ENCODE measurements at regions not wholly inside any gene's neighbourhood (a gene's known extent, or its start where the extent isn't known, plus 50 kb on each side); places are given as distances from the start of the nearest gene placed in this dataset.

DNA sequence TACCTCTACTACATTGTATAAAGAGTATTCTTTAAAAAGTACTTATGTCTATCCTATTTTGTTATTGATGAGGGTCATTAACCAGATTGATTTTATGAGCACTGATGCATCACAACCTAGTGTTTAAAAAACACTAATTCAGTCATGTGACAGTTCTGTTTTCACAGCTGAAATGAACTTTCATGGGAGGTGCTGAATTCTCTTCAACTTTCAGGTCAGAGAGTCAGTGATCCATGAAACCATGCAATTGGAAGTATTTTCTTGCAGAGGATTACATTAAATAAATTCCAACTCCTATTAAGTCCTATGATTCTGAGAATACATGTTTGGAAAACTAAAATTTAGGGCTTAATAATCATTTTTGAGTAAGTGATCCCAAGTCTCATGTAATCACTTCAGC lies 889.4 kb downstream of the KCNA4 start (continued):
- no peak for TF ChIP-seq TEAD4 (IDR thresholded peaks at IDR 0.05; ENCODE audit: borderline replicate concordance, insufficient read depth)
- no peak for TF ChIP-seq JUND (IDR thresholded peaks at IDR 0.05)
- TF ChIP-seq, protein P1, sequence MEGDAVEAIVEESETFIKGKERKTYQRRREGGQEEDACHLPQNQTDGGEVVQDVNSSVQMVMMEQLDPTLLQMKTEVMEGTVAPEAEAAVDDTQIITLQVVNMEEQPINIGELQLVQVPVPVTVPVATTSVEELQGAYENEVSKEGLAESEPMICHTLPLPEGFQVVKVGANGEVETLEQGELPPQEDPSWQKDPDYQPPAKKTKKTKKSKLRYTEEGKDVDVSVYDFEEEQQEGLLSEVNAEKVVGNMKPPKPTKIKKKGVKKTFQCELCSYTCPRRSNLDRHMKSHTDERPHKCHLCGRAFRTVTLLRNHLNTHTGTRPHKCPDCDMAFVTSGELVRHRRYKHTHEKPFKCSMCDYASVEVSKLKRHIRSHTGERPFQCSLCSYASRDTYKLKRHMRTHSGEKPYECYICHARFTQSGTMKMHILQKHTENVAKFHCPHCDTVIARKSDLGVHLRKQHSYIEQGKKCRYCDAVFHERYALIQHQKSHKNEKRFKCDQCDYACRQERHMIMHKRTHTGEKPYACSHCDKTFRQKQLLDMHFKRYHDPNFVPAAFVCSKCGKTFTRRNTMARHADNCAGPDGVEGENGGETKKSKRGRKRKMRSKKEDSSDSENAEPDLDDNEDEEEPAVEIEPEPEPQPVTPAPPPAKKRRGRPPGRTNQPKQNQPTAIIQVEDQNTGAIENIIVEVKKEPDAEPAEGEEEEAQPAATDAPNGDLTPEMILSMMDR (IDR thresholded peaks at IDR 0.05) = no peak
- TF ChIP-seq RAD21 (IDR thresholded peaks at IDR 0.05; ENCODE audit: low read length) = no peak

DNA sequence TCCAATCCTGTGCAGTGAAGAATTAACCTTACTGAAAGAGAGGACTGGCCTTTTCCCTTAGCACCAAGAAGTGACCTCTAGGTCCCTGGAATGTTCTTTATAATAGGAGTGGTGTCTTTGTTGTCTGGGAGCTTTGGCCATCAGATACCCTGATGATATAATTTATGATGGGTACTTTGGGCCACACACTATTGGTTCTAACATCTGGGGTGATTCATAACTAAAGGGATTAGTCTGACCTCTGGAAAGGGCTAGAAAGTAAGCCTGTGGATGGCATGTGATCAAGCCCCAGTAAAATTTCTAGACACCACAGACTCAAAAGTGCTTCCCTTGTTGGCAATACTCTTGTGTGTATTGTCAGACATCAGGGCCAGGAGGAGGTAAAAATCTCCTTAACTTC lies 891.2 kb downstream of the KCNA4 start:
- H3K9ac ChIP-seq = no peak overlapping the region
- no peaks in the 10 kb centered on the region for H3K27me3 ChIP-seq (ENCODE audit: insufficient read depth)
- H3K9me3 ChIP-seq = no peaks in the 10 kb centered on the region
- H3F3A ChIP-seq (replicated peaks; ENCODE audit: insufficient read depth) = no peaks in the 10 kb centered on the region
- H3K79me2 ChIP-seq (ENCODE audit: insufficient read depth) = no peaks in the 10 kb centered on the region
- H3K9me2 ChIP-seq = no peaks in the 10 kb centered on the region
- H2AFZ ChIP-seq (ENCODE audit: low read depth) = no peak overlapping the region
- H3K4me2 ChIP-seq = no peak overlapping the region
- H3K4me1 ChIP-seq (ENCODE audit: control insufficient read depth in 1 of 2, insufficient read depth in 2 of 2, low read depth in 1 of 2, low read length in 1 of 2) = peaks cover 0 to 15% of the 10 kb centered on the region in 2 experiments; a peak in 1 of 4 replicates
- no peak overlapping the region for H3K4me3 ChIP-seq (ENCODE audit: low read depth in 2 of 2, low read length in 1 of 2)
- no peak for DNase-seq
- ChIA-PET CTCF (interaction anchor here (1.5 kb wide), 1 partner anchor 15 kb away, joined by 3 read pairs; no protein-coding TSS in a partner anchor), POLR2A (no interaction called here)
- no peaks in the 10 kb centered on the region for H4K20me1 ChIP-seq (ENCODE audit: insufficient read depth)
- TF ChIP-seq, protein P2, sequence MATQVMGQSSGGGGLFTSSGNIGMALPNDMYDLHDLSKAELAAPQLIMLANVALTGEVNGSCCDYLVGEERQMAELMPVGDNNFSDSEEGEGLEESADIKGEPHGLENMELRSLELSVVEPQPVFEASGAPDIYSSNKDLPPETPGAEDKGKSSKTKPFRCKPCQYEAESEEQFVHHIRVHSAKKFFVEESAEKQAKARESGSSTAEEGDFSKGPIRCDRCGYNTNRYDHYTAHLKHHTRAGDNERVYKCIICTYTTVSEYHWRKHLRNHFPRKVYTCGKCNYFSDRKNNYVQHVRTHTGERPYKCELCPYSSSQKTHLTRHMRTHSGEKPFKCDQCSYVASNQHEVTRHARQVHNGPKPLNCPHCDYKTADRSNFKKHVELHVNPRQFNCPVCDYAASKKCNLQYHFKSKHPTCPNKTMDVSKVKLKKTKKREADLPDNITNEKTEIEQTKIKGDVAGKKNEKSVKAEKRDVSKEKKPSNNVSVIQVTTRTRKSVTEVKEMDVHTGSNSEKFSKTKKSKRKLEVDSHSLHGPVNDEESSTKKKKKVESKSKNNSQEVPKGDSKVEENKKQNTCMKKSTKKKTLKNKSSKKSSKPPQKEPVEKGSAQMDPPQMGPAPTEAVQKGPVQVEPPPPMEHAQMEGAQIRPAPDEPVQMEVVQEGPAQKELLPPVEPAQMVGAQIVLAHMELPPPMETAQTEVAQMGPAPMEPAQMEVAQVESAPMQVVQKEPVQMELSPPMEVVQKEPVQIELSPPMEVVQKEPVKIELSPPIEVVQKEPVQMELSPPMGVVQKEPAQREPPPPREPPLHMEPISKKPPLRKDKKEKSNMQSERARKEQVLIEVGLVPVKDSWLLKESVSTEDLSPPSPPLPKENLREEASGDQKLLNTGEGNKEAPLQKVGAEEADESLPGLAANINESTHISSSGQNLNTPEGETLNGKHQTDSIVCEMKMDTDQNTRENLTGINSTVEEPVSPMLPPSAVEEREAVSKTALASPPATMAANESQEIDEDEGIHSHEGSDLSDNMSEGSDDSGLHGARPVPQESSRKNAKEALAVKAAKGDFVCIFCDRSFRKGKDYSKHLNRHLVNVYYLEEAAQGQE (IDR thresholded peaks at IDR 0.05; ENCODE audit: low read depth, low read length) = no peak
- TF ChIP-seq CHD2 (IDR thresholded peaks at IDR 0.05; ENCODE audit: low read length, partially characterized antibody) (no peak), YY1 (IDR thresholded peaks at IDR 0.05; ENCODE audit: low read depth) (no peak), JUND (IDR thresholded peaks at IDR 0.05) (no peak), MEF2A (IDR thresholded peaks at IDR 0.05; ENCODE audit: borderline replicate concordance, low read depth) (no peak), NRF1 (IDR thresholded peaks at IDR 0.05; ENCODE audit: low read depth, low read length) (no peak), RAD21 (IDR thresholded peaks at IDR 0.05; ENCODE audit: low read length) (no peak), RCOR1 (IDR thresholded peaks at IDR 0.05; ENCODE audit: low read length) (no peak), RXRA (IDR thresholded peaks at IDR 0.05; ENCODE audit: borderline replicate concordance, low read depth) (no peak), GATA2 (CRISPR knock-in tag; IDR thresholded peaks at IDR 0.05) (no peak), TCF12 (IDR thresholded peaks at IDR 0.05) (no peak), TAF1 (IDR thresholded peaks at IDR 0.05; ENCODE audit: borderline replicate concordance, low read depth, low read length) (no peak), TEAD4 (IDR thresholded peaks at IDR 0.05; ENCODE audit: borderline replicate concordance, insufficient read depth) (no peak), SIN3A (IDR thresholded peaks at IDR 0.05; ENCODE audit: borderline replicate concordance, low read depth, low read length) (no peak)
- TF ChIP-seq, protein P3, sequence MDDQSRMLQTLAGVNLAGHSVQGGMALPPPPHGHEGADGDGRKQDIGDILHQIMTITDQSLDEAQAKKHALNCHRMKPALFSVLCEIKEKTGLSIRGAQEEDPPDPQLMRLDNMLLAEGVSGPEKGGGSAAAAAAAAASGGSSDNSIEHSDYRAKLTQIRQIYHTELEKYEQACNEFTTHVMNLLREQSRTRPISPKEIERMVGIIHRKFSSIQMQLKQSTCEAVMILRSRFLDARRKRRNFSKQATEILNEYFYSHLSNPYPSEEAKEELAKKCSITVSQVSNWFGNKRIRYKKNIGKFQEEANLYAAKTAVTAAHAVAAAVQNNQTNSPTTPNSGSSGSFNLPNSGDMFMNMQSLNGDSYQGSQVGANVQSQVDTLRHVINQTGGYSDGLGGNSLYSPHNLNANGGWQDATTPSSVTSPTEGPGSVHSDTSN (IDR thresholded peaks at IDR 0.05) = no peak
- TF ChIP-seq, protein P4, sequence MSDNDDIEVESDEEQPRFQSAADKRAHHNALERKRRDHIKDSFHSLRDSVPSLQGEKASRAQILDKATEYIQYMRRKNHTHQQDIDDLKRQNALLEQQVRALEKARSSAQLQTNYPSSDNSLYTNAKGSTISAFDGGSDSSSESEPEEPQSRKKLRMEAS (IDR thresholded peaks at IDR 0.05; ENCODE audit: low read depth) = no peak
- TF ChIP-seq, protein P5, sequence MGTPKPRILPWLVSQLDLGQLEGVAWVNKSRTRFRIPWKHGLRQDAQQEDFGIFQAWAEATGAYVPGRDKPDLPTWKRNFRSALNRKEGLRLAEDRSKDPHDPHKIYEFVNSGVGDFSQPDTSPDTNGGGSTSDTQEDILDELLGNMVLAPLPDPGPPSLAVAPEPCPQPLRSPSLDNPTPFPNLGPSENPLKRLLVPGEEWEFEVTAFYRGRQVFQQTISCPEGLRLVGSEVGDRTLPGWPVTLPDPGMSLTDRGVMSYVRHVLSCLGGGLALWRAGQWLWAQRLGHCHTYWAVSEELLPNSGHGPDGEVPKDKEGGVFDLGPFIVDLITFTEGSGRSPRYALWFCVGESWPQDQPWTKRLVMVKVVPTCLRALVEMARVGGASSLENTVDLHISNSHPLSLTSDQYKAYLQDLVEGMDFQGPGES (IDR thresholded peaks at IDR 0.05; ENCODE audit: low read depth, low read length) = no peak
- TF ChIP-seq, protein P6, sequence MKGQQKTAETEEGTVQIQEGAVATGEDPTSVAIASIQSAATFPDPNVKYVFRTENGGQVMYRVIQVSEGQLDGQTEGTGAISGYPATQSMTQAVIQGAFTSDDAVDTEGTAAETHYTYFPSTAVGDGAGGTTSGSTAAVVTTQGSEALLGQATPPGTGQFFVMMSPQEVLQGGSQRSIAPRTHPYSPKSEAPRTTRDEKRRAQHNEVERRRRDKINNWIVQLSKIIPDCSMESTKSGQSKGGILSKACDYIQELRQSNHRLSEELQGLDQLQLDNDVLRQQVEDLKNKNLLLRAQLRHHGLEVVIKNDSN (IDR thresholded peaks at IDR 0.05; ENCODE audit: borderline replicate concordance, low read depth) = no peak
- no peak overlapping the region for H3K27ac ChIP-seq (ENCODE audit: low read depth in 2 of 2, low read length in 1 of 2)
- H3K36me3 ChIP-seq (replicated peaks in 1 of 2; ENCODE audit: control insufficient read depth in 1 of 2, insufficient read depth in 2 of 2, low read length in 1 of 2) = no peaks in the 10 kb centered on the region
